ENCODE measurements at regions not wholly inside any gene's neighbourhood (a gene's known extent, or its start where the extent isn't known, plus 50 kb on each side); places are given as distances from the start of the nearest gene placed in this dataset.

- peaks cover 1% of the 10 kb centered on the region for H3K9me3 Mint-ChIP-seq (ENCODE audit: unreplicated experiment)
- no peaks in the 10 kb centered on the region for H3K36me3 Mint-ChIP-seq (ENCODE audit: unreplicated experiment)
- no peak overlapping the region for H3K4me3 Mint-ChIP-seq (ENCODE audit: unreplicated experiment)
- H3K27ac Mint-ChIP-seq (ENCODE audit: unreplicated experiment) = no peak overlapping the region
- DNase-seq = no peak
- no peak for TF ChIP-seq CTCF (IDR thresholded peaks at IDR 0.05; ENCODE audit: partially characterized antibody, unreplicated experiment)
- peaks cover 4% of the 10 kb centered on the region for H3K27me3 Mint-ChIP-seq (ENCODE audit: unreplicated experiment)
- no peaks in the 10 kb centered on the region for H3K4me1 Mint-ChIP-seq (ENCODE audit: low read depth, unreplicated experiment)
Measured at GRCh38 chr13:40220299-40220935, 446.0 kb downstream of the FOXO1 start.

- Mint-ChIP-seq H3K4me3 (ENCODE audit: unreplicated experiment) (no peak overlapping the region), H3K9me3 (ENCODE audit: unreplicated experiment) (peaks cover 1% of the 10 kb centered on the region), H3K27me3 (ENCODE audit: unreplicated experiment) (peaks cover 4% of the 10 kb centered on the region), H3K36me3 (ENCODE audit: unreplicated experiment) (no peaks in the 10 kb centered on the region), H3K4me1 (ENCODE audit: low read depth, unreplicated experiment) (no peaks in the 10 kb centered on the region), H3K27ac (ENCODE audit: unreplicated experiment) (no peak overlapping the region)
- no peak for DNase-seq
- no peak for TF ChIP-seq CTCF (IDR thresholded peaks at IDR 0.05; ENCODE audit: partially characterized antibody, unreplicated experiment)
Measured at GRCh38 chr13:40221131-40221459, 445.3 kb downstream of the FOXO1 start.

GRCh38 chr13:40221460-40222201 lies 444.8 kb downstream of the FOXO1 start:
- DNase-seq = no peak
- Mint-ChIP-seq H3K27me3 (ENCODE audit: unreplicated experiment) (peaks cover 4% of the 10 kb centered on the region), H3K4me1 (ENCODE audit: low read depth, unreplicated experiment) (no peaks in the 10 kb centered on the region), H3K36me3 (ENCODE audit: unreplicated experiment) (no peaks in the 10 kb centered on the region), H3K4me3 (ENCODE audit: unreplicated experiment) (no peak overlapping the region), H3K9me3 (ENCODE audit: unreplicated experiment) (peaks cover 1% of the 10 kb centered on the region), H3K27ac (ENCODE audit: unreplicated experiment) (no peak overlapping the region)
- TF ChIP-seq CTCF (IDR thresholded peaks at IDR 0.05; ENCODE audit: partially characterized antibody, unreplicated experiment) = no peak

GRCh38 chr13:40223585-40223984 lies 442.9 kb downstream of the FOXO1 start:
- TF ChIP-seq CTCF (IDR thresholded peaks at IDR 0.05; ENCODE audit: partially characterized antibody, unreplicated experiment) = no peak

GRCh38 chr13:40228496-40228895 lies 437.9 kb downstream of the FOXO1 start:
- H3K9me3 Mint-ChIP-seq (ENCODE audit: unreplicated experiment) = peaks cover 2% of the 10 kb centered on the region
- H3K27me3 Mint-ChIP-seq (ENCODE audit: unreplicated experiment) = peaks cover 2% of the 10 kb centered on the region
- DNase-seq = no peak
- no peak overlapping the region for H3K4me3 Mint-ChIP-seq (ENCODE audit: unreplicated experiment)
- H3K27ac Mint-ChIP-seq (ENCODE audit: unreplicated experiment) = no peak overlapping the region
- no peak for TF ChIP-seq CTCF (IDR thresholded peaks at IDR 0.05; ENCODE audit: partially characterized antibody, unreplicated experiment)
- H3K36me3 Mint-ChIP-seq (ENCODE audit: unreplicated experiment) = no peaks in the 10 kb centered on the region
- H3K4me1 Mint-ChIP-seq (ENCODE audit: low read depth, unreplicated experiment) = peaks cover 11% of the 10 kb centered on the region

More at GRCh38 chr13:40223585-40223984, 442.9 kb downstream of the FOXO1 start:
- Mint-ChIP-seq H3K4me3 (ENCODE audit: unreplicated experiment) (no peak overlapping the region), H3K27me3 (ENCODE audit: unreplicated experiment) (peaks cover 2% of the 10 kb centered on the region), H3K27ac (ENCODE audit: unreplicated experiment) (no peak overlapping the region), H3K9me3 (ENCODE audit: unreplicated experiment) (no peaks in the 10 kb centered on the region), H3K36me3 (ENCODE audit: unreplicated experiment) (no peaks in the 10 kb centered on the region), H3K4me1 (ENCODE audit: low read depth, unreplicated experiment) (no peaks in the 10 kb centered on the region)
- DNase-seq = no peak

Measured in glutamatergic neuron (in vitro differentiated cells).